Testis (tissue), 2 donors: ENCODE measurements at regions not wholly inside any gene's neighbourhood (a gene's known extent, or its start where the extent isn't known, plus 50 kb on each side); places are given as distances from the start of the nearest gene placed in this dataset.

Experiments used
- CTCF ChIP-seq, 3 experiments: fragments of 450-650 bp in 2 of 3; fragments of 200-600 bp in 1 of 3; sonication (generic) in 1 of 3; IDR thresholded peaks; one replicate each; pipeline ENCODE4 v1.5.1; 2016 to 2019; ENCODE audit warnings: antibody characterized with exemption in 3 of 3, mild to moderate bottlenecking in 2 of 3, moderate library complexity in 1 of 3
- POLR2A ChIP-seq: fragments of 450-650 bp; IDR thresholded peaks from one replicate; pipeline ENCODE4 v1.6.1; 2017; ENCODE audit warnings: antibody characterized with exemption, mild to moderate bottlenecking, moderate library complexity

- TF ChIP-seq POLR2A (no peak), CTCF (IDR thresholded peaks at IDR 0.05) (no peak)
These were observed 369.0 kb downstream of the HINT1 start for GRCh38 chr5:130796032-130796431.
